Progenitor cell of endocrine pancreas (in vitro differentiated cells): ENCODE measurements at regions not wholly inside any gene's neighbourhood (a gene's known extent, or its start where the extent isn't known, plus 50 kb on each side); places are given as distances from the start of the nearest gene placed in this dataset.

Source experiments
- DNase-seq: peaks from one replicate; pipeline ENCODE4 v3.0.0; 2021; ENCODE audit warnings: low spot score; ENCODE audit not compliant: unreplicated experiment
- H3K27ac Mint-ChIP-seq: 2 replicates; pipeline ENCODE4 v1.8.0; 2021; ENCODE audit warnings: mild to moderate bottlenecking, moderate library complexity, mixed read lengths
- H3K27me3 Mint-ChIP-seq: 2 replicates; pipeline ENCODE4 v1.8.0; 2021; ENCODE audit warnings: mixed read lengths
- H3K36me3 Mint-ChIP-seq: 2 replicates; pipeline ENCODE4 v1.8.0; 2022; ENCODE audit warnings: mixed read lengths; ENCODE audit not compliant: insufficient read depth
- H3K4me1 Mint-ChIP-seq: 2 replicates; pipeline ENCODE4 v1.8.0; 2021; ENCODE audit warnings: low read depth, mixed read lengths
- H3K4me3 Mint-ChIP-seq: 2 replicates; pipeline ENCODE4 v1.8.0; 2021; ENCODE audit warnings: low read depth, mild to moderate bottlenecking, moderate library complexity, mixed read lengths
- H3K9me3 Mint-ChIP-seq: 2 replicates; pipeline ENCODE4 v1.8.0; 2021; ENCODE audit warnings: low read depth, mixed read lengths
- TF ChIP-seq, protein P1 (sequence below): fragments of 200-600 bp; sonication (generic); IDR thresholded peaks from one replicate; pipeline ENCODE4 v1.5.0; 2021; ENCODE audit warnings: antibody characterized with exemption, mild to moderate bottlenecking; ENCODE audit not compliant: unreplicated experiment

DNA sequence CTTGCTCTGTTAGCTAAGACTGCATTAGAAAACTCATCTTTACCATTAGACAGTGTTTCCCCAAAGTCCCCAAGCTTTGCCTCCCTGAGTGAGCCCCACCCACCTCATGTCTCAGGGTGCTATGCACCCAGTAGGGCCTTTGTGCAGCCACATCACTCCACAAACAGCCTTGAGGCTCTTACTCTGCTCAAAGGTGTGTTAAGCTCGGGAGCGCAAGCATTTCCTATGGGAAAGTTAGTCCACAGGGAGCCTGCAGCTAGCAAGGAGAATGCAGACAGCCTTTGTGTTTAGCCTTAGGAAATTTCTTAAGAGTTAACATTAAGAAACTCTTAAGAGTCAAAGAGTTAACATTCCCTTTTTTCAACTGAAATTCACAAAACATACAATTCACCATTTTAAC lies 278.8 kb downstream of the AJAP1 start:
- no peak overlapping the region for H3K27ac Mint-ChIP-seq
- no peak for DNase-seq
- no peaks in the 10 kb centered on the region for H3K4me1 Mint-ChIP-seq
- no peaks in the 10 kb centered on the region for H3K36me3 Mint-ChIP-seq
- TF ChIP-seq, protein P1, sequence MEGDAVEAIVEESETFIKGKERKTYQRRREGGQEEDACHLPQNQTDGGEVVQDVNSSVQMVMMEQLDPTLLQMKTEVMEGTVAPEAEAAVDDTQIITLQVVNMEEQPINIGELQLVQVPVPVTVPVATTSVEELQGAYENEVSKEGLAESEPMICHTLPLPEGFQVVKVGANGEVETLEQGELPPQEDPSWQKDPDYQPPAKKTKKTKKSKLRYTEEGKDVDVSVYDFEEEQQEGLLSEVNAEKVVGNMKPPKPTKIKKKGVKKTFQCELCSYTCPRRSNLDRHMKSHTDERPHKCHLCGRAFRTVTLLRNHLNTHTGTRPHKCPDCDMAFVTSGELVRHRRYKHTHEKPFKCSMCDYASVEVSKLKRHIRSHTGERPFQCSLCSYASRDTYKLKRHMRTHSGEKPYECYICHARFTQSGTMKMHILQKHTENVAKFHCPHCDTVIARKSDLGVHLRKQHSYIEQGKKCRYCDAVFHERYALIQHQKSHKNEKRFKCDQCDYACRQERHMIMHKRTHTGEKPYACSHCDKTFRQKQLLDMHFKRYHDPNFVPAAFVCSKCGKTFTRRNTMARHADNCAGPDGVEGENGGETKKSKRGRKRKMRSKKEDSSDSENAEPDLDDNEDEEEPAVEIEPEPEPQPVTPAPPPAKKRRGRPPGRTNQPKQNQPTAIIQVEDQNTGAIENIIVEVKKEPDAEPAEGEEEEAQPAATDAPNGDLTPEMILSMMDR: no peak
- H3K27me3 Mint-ChIP-seq: peaks cover 3% of the 10 kb centered on the region
- H3K9me3 Mint-ChIP-seq: no peaks in the 10 kb centered on the region
- no peak overlapping the region for H3K4me3 Mint-ChIP-seq

DNA sequence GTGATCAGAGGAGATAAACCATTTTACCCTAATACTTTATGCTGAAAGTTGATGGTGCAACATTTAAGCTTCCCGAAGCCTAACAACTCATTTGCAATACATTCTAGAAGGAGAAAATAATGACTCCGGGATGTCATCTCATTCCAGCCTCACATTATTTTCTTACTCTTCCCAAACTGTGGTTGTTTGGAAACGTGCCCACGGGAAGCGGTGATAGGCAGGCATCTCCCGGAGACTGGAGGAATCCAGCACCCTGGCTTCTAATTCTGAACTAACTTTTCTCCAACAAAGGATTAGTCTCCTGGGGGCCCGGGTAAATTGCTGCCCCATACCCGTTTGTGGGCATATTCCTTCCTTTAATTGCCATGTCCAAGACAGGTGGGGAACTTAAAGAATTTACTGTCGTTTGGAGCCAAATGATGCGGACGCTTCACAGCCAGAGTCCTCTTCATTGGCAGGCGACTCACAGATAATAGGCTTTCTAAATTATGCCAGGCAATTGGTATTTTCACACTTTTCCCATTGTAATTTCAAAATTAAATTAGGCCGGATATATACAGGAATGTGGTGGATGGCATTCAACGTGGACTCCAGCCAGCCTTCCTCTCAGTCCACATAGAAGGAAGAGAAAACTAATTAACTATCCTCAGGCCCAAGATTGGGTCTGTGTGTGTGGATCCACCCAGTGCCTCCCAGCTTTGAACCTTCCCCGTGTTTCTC lies 278.1 kb downstream of the AJAP1 start:
- DNase-seq: no peak
- no peak overlapping the region for H3K4me3 Mint-ChIP-seq

GRCh38 chr1:4931486-4931885 lies 277.1 kb downstream of the AJAP1 start:
- no peaks in the 10 kb centered on the region for H3K9me3 Mint-ChIP-seq
- DNase-seq: no peak
- H3K36me3 Mint-ChIP-seq: no peaks in the 10 kb centered on the region
- no peaks in the 10 kb centered on the region for H3K4me1 Mint-ChIP-seq
- TF ChIP-seq, protein P1: no peak
- no peak overlapping the region for H3K27ac Mint-ChIP-seq
- peaks cover 8% of the 10 kb centered on the region for H3K27me3 Mint-ChIP-seq
- H3K4me3 Mint-ChIP-seq: no peak overlapping the region

More for the DNA sequence above, 278.1 kb downstream of the AJAP1 start:
- H3K27me3 Mint-ChIP-seq: peaks cover 8% of the 10 kb centered on the region
- TF ChIP-seq, protein P1: no peak
- no peaks in the 10 kb centered on the region for H3K9me3 Mint-ChIP-seq
- no peaks in the 10 kb centered on the region for H3K4me1 Mint-ChIP-seq
- no peaks in the 10 kb centered on the region for H3K36me3 Mint-ChIP-seq
- H3K27ac Mint-ChIP-seq: no peak overlapping the region

GRCh38 chr1:4928186-4928585 lies 273.8 kb downstream of the AJAP1 start:
- no peak overlapping the region for H3K27ac Mint-ChIP-seq
- no peaks in the 10 kb centered on the region for H3K36me3 Mint-ChIP-seq
- H3K9me3 Mint-ChIP-seq: no peaks in the 10 kb centered on the region
- H3K4me1 Mint-ChIP-seq: no peaks in the 10 kb centered on the region
- H3K27me3 Mint-ChIP-seq: peaks cover 8% of the 10 kb centered on the region
- no peak for DNase-seq
- TF ChIP-seq, protein P1: no peak
- no peak overlapping the region for H3K4me3 Mint-ChIP-seq

DNA sequence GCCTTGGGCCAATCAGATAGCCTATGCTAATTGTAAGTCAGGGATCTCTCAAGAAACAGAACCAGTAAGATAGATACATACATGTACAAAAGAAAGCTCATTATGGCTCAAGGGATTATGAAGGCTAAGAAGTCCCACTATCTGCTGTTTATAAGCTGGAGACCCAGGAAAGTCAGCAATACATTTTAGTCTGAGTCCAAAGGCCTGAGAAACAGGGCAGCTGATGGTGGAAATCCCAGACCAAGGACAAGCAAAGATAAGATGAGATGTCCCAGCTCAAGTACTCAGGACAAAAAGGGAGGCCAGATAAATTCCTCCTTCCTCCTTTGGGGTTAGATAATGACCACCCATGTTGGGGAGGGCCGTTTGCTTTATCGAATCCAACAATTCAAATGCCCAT lies 269.9 kb downstream of the AJAP1 start:
- Mint-ChIP-seq H3K27me3 (peaks cover 6% of the 10 kb centered on the region), H3K36me3 (no peaks in the 10 kb centered on the region), H3K27ac (no peak overlapping the region), H3K4me3 (no peak overlapping the region), H3K4me1 (no peaks in the 10 kb centered on the region), H3K9me3 (peaks cover 12% of the 10 kb centered on the region)
- no peak for DNase-seq
- TF ChIP-seq, protein P1: no peak
